GM12875 (cell line): ENCODE measurements at regions not wholly inside any gene's neighbourhood (a gene's known extent, or its start where the extent isn't known, plus 50 kb on each side); places are given as distances from the start of the nearest gene placed in this dataset.

ENCODE experiments used
- H3K4me3 ChIP-seq: one replicate; pipeline ENCODE4 v1.5.1; 2011; ENCODE audit warnings: low read depth, low read length, control low read depth
- CTCF ChIP-seq: IDR thresholded peaks from 2 replicates; pipeline ENCODE4 v1.5.1; 2011; ENCODE audit warnings: low read depth, mild to moderate bottlenecking, control low read depth, inconsistent platforms, low read length, moderate library complexity, borderline replicate concordance; ENCODE audit not compliant: insufficient read depth

GRCh38 chr2:118339386-118339785 is 251.1 kb downstream of the INSIG2 start:
- no peak for TF ChIP-seq CTCF
- no peak overlapping the region for H3K4me3 ChIP-seq

GRCh38 chr2:118333664-118334063 is 245.4 kb downstream of the INSIG2 start:
- H3K4me3 ChIP-seq, result no peak overlapping the region
- TF ChIP-seq CTCF, result no peak

- TF ChIP-seq CTCF, result no peak
- H3K4me3 ChIP-seq, result no peak overlapping the region
These were observed 237.2 kb downstream of the INSIG2 start for GRCh38 chr2:118325321-118325955.

- TF ChIP-seq CTCF, result no peak
- H3K4me3 ChIP-seq, result no peak overlapping the region
These were observed 234.1 kb downstream of the INSIG2 start for GRCh38 chr2:118322406-118322805.

- no peak for TF ChIP-seq CTCF
- no peak overlapping the region for H3K4me3 ChIP-seq
These were observed 233.3 kb downstream of the INSIG2 start for GRCh38 chr2:118321432-118322105.

- H3K4me3 ChIP-seq, result no peak overlapping the region
- no peak for TF ChIP-seq CTCF
These were observed 232.4 kb downstream of the INSIG2 start for GRCh38 chr2:118320658-118321057.

- no peak for TF ChIP-seq CTCF
- no peak overlapping the region for H3K4me3 ChIP-seq
These were observed 231.9 kb downstream of the INSIG2 start for GRCh38 chr2:118320196-118320595.
